ENCODE measurements at regions not wholly inside any gene's neighbourhood (a gene's known extent, or its start where the extent isn't known, plus 50 kb on each side); places are given as distances from the start of the nearest gene placed in this dataset.

GRCh38 chr5:5929291-5930020 lies 448.9 kb downstream of the MED10 start:
- Histone ChIP-seq H3K36me3 (ENCODE audit: control insufficient read depth in 2 of 2, insufficient read depth in 1 of 2, low read length in 2 of 2) (no peaks in the 10 kb centered on the region), H3K4me1 (ENCODE audit: control insufficient read depth, insufficient read depth, low read length) (no peaks in the 10 kb centered on the region), H3K27ac (ENCODE audit: extremely low read depth, low read depth, low read length) (no peak overlapping the region), H3K4me3 (ENCODE audit: low read depth, low read length) (no peak overlapping the region), H3K9me3 (ENCODE audit: control insufficient read depth, insufficient read depth, low read depth, low read length) (no peaks in the 10 kb centered on the region)
- CTCF ChIA-PET = no interaction called here
- TF ChIP-seq ZNF626 (tag by site-specific recombination; IDR thresholded peaks at IDR 0.05) (no peak), ZBTB10 (tag by site-specific recombination; IDR thresholded peaks at IDR 0.05) (no peak), ZNF266 (tag by site-specific recombination; IDR thresholded peaks at IDR 0.05; ENCODE audit: low read depth) (no peak), WT1 (tag by site-specific recombination; IDR thresholded peaks at IDR 0.05) (no peak), ZBTB8A (tag by site-specific recombination; IDR thresholded peaks at IDR 0.05) (no peak), HOXC10 (CRISPR knock-in tag; IDR thresholded peaks at IDR 0.05) (no peak), ZNF302 (tag by site-specific recombination; IDR thresholded peaks at IDR 0.05; ENCODE audit: low read depth) (no peak), PATZ1 (tag by site-specific recombination; IDR thresholded peaks at IDR 0.05) (no peak), KLF7 (tag by site-specific recombination; IDR thresholded peaks at IDR 0.05; ENCODE audit: borderline replicate concordance) (no peak), ZNF169 (tag by site-specific recombination; IDR thresholded peaks at IDR 0.05) (no peak), ZNF280C (tag by site-specific recombination; IDR thresholded peaks at IDR 0.05) (no peak), PRDM6 (tag by site-specific recombination; IDR thresholded peaks at IDR 0.05) (no peak), ZNF768 (tag by site-specific recombination; IDR thresholded peaks at IDR 0.05) (no peak)
- POLR2A ChIA-PET = no interaction called here

GRCh38 chr5:5925191-5925590 lies 453.2 kb downstream of the MED10 start:
- TF ChIP-seq GLI4 (tag by site-specific recombination; IDR thresholded peaks at IDR 0.05) = no peak
- H3K9me3 ChIP-seq (ENCODE audit: control insufficient read depth, insufficient read depth, low read depth, low read length) = no peaks in the 10 kb centered on the region
- ChIA-PET POLR2A (no interaction called here), CTCF (no interaction called here)
- no peak overlapping the region for H3K4me3 ChIP-seq (ENCODE audit: low read depth, low read length)
- H3K4me1 ChIP-seq (ENCODE audit: control insufficient read depth, insufficient read depth, low read length) = no peaks in the 10 kb centered on the region; the same call in 1 of the 2 replicates
- H3K27ac ChIP-seq (ENCODE audit: extremely low read depth, low read depth, low read length) = no peak overlapping the region
- no peaks in the 10 kb centered on the region for H3K36me3 ChIP-seq (ENCODE audit: control insufficient read depth in 2 of 2, insufficient read depth in 1 of 2, low read length in 2 of 2)
